ENCODE measurements at regions not wholly inside any gene's neighbourhood (a gene's known extent, or its start where the extent isn't known, plus 50 kb on each side); places are given as distances from the start of the nearest gene placed in this dataset.

DNA sequence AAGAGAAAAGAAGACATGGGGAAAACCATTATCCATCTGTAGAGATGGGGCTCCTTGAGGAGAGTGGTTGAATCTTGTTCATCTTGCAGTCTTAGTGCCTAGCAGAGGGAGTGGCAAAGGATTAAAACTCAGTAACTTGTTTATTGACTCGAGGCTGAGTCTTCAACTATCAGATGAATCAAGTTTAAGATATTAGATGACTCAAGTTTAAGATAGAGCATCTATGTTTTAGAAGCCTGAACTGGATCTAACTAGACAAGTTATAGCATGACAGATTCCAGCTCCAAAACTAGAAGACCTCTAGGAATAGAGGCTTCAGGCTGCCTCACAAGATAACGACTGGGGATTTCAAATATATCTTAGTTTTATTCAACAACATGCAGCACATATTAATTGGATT lies 2277.2 kb upstream of the WWC1 start:
- H3K79me1 ChIP-seq (ENCODE audit: low read length), result no peaks in the 10 kb centered on the region
- H2BK12ac ChIP-seq (ENCODE audit: low read length), result no peak overlapping the region
- H4K8ac ChIP-seq (ENCODE audit: low read depth, low read length), result no peak overlapping the region
- no peak overlapping the region for H3K4me2 ChIP-seq (ENCODE audit: low read length)
- WGBS (ENCODE audit: extremely low coverage, insufficient coverage, insufficient read length), result no CpG with 5 or more reads among the region's 2 CpGs
- H3K18ac ChIP-seq (ENCODE audit: low read length), result no peak overlapping the region
- no peak overlapping the region for H2BK120ac ChIP-seq (ENCODE audit: insufficient read depth, low read length, poor library complexity)
- H4K12ac ChIP-seq (ENCODE audit: low read depth, low read length), result no peak overlapping the region
- H3K36me3 ChIP-seq (ENCODE audit: control insufficient read depth in 1 of 2, insufficient read depth in 2 of 2, low read length in 2 of 2), result no peaks in the 10 kb centered on the region
- H3K4me1 ChIP-seq (ENCODE audit: control insufficient read depth in 1 of 2, insufficient read depth in 2 of 2, low read length in 2 of 2), result no peaks in the 10 kb centered on the region
- no peaks in the 10 kb centered on the region for H3K9me3 ChIP-seq (ENCODE audit: insufficient read depth, low read depth, low read length)
- no peaks in the 10 kb centered on the region for H3K79me2 ChIP-seq (ENCODE audit: control insufficient read depth, insufficient read depth, low read length, poor library complexity)
- H3K27me3 ChIP-seq (ENCODE audit: insufficient read depth, low read length), result no peaks in the 10 kb centered on the region
- no peak for DNase-seq
- no peak overlapping the region for H3K23ac ChIP-seq (ENCODE audit: low read length)
- H2AK5ac ChIP-seq (ENCODE audit: low read length), result no peak overlapping the region
- no peak overlapping the region for H3K14ac ChIP-seq (ENCODE audit: low read length)
- H2AFZ ChIP-seq (ENCODE audit: insufficient read depth, low read length, poor library complexity), result no peak overlapping the region
- H2BK5ac ChIP-seq (ENCODE audit: low read depth, low read length, poor library complexity), result no peak overlapping the region
- no peak overlapping the region for H3K4me3 ChIP-seq (ENCODE audit: low read depth, low read length)
- no peak overlapping the region for H3K4ac ChIP-seq (ENCODE audit: low read depth, low read length)
- H4K91ac ChIP-seq (ENCODE audit: low read depth, low read length), result no peak overlapping the region
- H3K27ac ChIP-seq (ENCODE audit: low read depth, low read length), result no peak overlapping the region
- H3K9ac ChIP-seq (ENCODE audit: low read length), result no peak overlapping the region

DNA sequence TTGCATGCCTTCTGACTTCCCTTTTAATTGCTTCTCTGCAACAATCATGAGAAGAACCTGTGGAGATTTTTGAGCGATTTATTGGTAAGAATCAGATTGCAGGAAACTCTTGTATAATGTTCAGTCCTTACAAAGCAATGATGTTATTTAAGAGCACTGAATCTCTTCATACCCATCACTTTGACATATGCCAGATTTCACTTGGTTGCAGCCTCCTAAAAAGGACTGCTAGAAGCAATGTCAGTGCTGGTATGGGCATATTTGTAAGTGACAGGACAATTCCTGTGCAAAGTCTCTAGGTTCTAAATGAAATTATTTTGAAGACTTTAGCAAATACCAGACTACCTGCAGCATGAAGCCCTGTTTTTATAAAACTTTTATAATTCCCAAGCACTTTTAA lies 2272.7 kb upstream of the WWC1 start:
- Histone ChIP-seq H3K9ac (ENCODE audit: low read length) (no peak overlapping the region), H2AFZ (ENCODE audit: insufficient read depth, low read length, poor library complexity) (no peak overlapping the region), H3K18ac (ENCODE audit: low read length) (no peak overlapping the region), H3K79me1 (ENCODE audit: low read length) (no peaks in the 10 kb centered on the region), H3K36me3 (ENCODE audit: control insufficient read depth in 1 of 2, insufficient read depth in 2 of 2, low read length in 2 of 2) (no peaks in the 10 kb centered on the region), H3K9me3 (ENCODE audit: insufficient read depth, low read depth, low read length) (no peaks in the 10 kb centered on the region), H3K4me2 (ENCODE audit: low read length) (no peak overlapping the region), H3K27ac (ENCODE audit: low read depth, low read length) (no peak overlapping the region), H3K14ac (ENCODE audit: low read length) (no peak overlapping the region), H4K91ac (ENCODE audit: low read depth, low read length) (no peak overlapping the region), H3K4ac (ENCODE audit: low read depth, low read length) (no peak overlapping the region), H3K79me2 (ENCODE audit: control insufficient read depth, insufficient read depth, low read length, poor library complexity) (no peaks in the 10 kb centered on the region), H3K23ac (ENCODE audit: low read length) (no peak overlapping the region), H3K4me1 (ENCODE audit: control insufficient read depth in 1 of 2, insufficient read depth in 2 of 2, low read length in 2 of 2) (no peaks in the 10 kb centered on the region), H4K8ac (ENCODE audit: low read depth, low read length) (no peak overlapping the region), H2AK5ac (ENCODE audit: low read length) (no peak overlapping the region), H3K27me3 (ENCODE audit: insufficient read depth, low read length) (no peaks in the 10 kb centered on the region), H2BK5ac (ENCODE audit: low read depth, low read length, poor library complexity) (no peak overlapping the region), H2BK120ac (ENCODE audit: insufficient read depth, low read length, poor library complexity) (no peak overlapping the region), H4K12ac (ENCODE audit: low read depth, low read length) (no peak overlapping the region), H2BK12ac (ENCODE audit: low read length) (no peak overlapping the region), H3K4me3 (ENCODE audit: low read depth, low read length) (no peak overlapping the region)
- no CpG with 5 or more reads among the region's 1 CpG for WGBS (ENCODE audit: extremely low coverage, insufficient coverage, insufficient read length)
- no peak for DNase-seq

GRCh38 chr5:166022065-166022464 lies 2269.4 kb upstream of the WWC1 start:
- no peak overlapping the region for H4K8ac ChIP-seq (ENCODE audit: low read depth, low read length)
- no peak overlapping the region for H3K4me2 ChIP-seq (ENCODE audit: low read length)
- no peaks in the 10 kb centered on the region for H3K36me3 ChIP-seq (ENCODE audit: control insufficient read depth in 1 of 2, insufficient read depth in 2 of 2, low read length in 2 of 2)
- no peak overlapping the region for H3K4me3 ChIP-seq (ENCODE audit: low read depth, low read length)
- H2BK12ac ChIP-seq (ENCODE audit: low read length), result no peak overlapping the region
- no peaks in the 10 kb centered on the region for H3K79me1 ChIP-seq (ENCODE audit: low read length)
- no peaks in the 10 kb centered on the region for H3K79me2 ChIP-seq (ENCODE audit: control insufficient read depth, insufficient read depth, low read length, poor library complexity)
- no peaks in the 10 kb centered on the region for H3K27me3 ChIP-seq (ENCODE audit: insufficient read depth, low read length)
- H4K12ac ChIP-seq (ENCODE audit: low read depth, low read length), result no peak overlapping the region
- no peak overlapping the region for H3K27ac ChIP-seq (ENCODE audit: low read depth, low read length)
- H3K4ac ChIP-seq (ENCODE audit: low read depth, low read length), result no peak overlapping the region
- no peak overlapping the region for H3K14ac ChIP-seq (ENCODE audit: low read length)
- H2BK5ac ChIP-seq (ENCODE audit: low read depth, low read length, poor library complexity), result no peak overlapping the region
- no peak overlapping the region for H2AFZ ChIP-seq (ENCODE audit: insufficient read depth, low read length, poor library complexity)
- H3K23ac ChIP-seq (ENCODE audit: low read length), result no peak overlapping the region
- DNase-seq, result peak; percentile 3 to 18
- no peak overlapping the region for H4K91ac ChIP-seq (ENCODE audit: low read depth, low read length)
- H2BK120ac ChIP-seq (ENCODE audit: insufficient read depth, low read length, poor library complexity), result no peak overlapping the region
- H2AK5ac ChIP-seq (ENCODE audit: low read length), result no peak overlapping the region
- H3K4me1 ChIP-seq (ENCODE audit: control insufficient read depth in 1 of 2, insufficient read depth in 2 of 2, low read length in 2 of 2), result no peaks in the 10 kb centered on the region
- no peak overlapping the region for H3K9ac ChIP-seq (ENCODE audit: low read length)
- no peaks in the 10 kb centered on the region for H3K9me3 ChIP-seq (ENCODE audit: insufficient read depth, low read depth, low read length)
- H3K18ac ChIP-seq (ENCODE audit: low read length), result no peak overlapping the region

- no peak for DNase-seq
- no peak overlapping the region for H2BK5ac ChIP-seq (ENCODE audit: low read depth, low read length, poor library complexity)
- no peaks in the 10 kb centered on the region for H3K4me1 ChIP-seq (ENCODE audit: control insufficient read depth in 1 of 2, insufficient read depth in 2 of 2, low read length in 2 of 2)
- H3K18ac ChIP-seq (ENCODE audit: low read length), result no peak overlapping the region
- H2AFZ ChIP-seq (ENCODE audit: insufficient read depth, low read length, poor library complexity), result no peak overlapping the region
- H3K4ac ChIP-seq (ENCODE audit: low read depth, low read length), result no peak overlapping the region
- H3K36me3 ChIP-seq (ENCODE audit: control insufficient read depth in 1 of 2, insufficient read depth in 2 of 2, low read length in 2 of 2), result no peaks in the 10 kb centered on the region
- H4K8ac ChIP-seq (ENCODE audit: low read depth, low read length), result no peak overlapping the region
- no peak overlapping the region for H3K4me2 ChIP-seq (ENCODE audit: low read length)
- H2BK12ac ChIP-seq (ENCODE audit: low read length), result no peak overlapping the region
- no peak overlapping the region for H3K4me3 ChIP-seq (ENCODE audit: low read depth, low read length)
- no peaks in the 10 kb centered on the region for H3K27me3 ChIP-seq (ENCODE audit: insufficient read depth, low read length)
- no peak overlapping the region for H2BK120ac ChIP-seq (ENCODE audit: insufficient read depth, low read length, poor library complexity)
- H2AK5ac ChIP-seq (ENCODE audit: low read length), result no peak overlapping the region
- no peak overlapping the region for H4K12ac ChIP-seq (ENCODE audit: low read depth, low read length)
- H3K27ac ChIP-seq (ENCODE audit: low read depth, low read length), result no peak overlapping the region
- H3K9me3 ChIP-seq (ENCODE audit: insufficient read depth, low read depth, low read length), result no peaks in the 10 kb centered on the region
- no peak overlapping the region for H4K91ac ChIP-seq (ENCODE audit: low read depth, low read length)
- no peak overlapping the region for H3K9ac ChIP-seq (ENCODE audit: low read length)
- H3K23ac ChIP-seq (ENCODE audit: low read length), result no peak overlapping the region
- no peaks in the 10 kb centered on the region for H3K79me2 ChIP-seq (ENCODE audit: control insufficient read depth, insufficient read depth, low read length, poor library complexity)
- no peaks in the 10 kb centered on the region for H3K79me1 ChIP-seq (ENCODE audit: low read length)
- H3K14ac ChIP-seq (ENCODE audit: low read length), result no peak overlapping the region
Observed at GRCh38 chr5:166024970-166025369, 2266.5 kb upstream of the WWC1 start.

DNA sequence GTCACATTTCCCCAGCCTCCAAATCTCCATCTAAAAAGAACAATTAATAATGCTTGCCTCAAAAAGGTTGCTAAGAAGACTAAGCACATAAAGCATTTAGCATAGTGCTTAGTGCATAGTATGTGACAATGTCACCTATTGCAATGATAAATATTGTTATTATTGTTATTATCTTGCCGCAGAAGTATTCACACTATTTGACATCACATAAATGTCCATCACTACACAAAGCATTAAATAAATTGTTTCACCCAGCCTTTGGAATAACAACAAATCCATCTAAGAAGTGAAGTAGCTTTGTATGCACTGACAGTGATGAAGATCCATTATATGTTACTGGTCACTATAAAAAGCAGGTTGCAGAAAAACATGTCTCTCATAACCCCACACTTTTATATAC lies 2263.9 kb upstream of the WWC1 start:
- no peak overlapping the region for H4K8ac ChIP-seq (ENCODE audit: low read depth, low read length)
- H4K91ac ChIP-seq (ENCODE audit: low read depth, low read length), result no peak overlapping the region
- no peak overlapping the region for H3K27ac ChIP-seq (ENCODE audit: low read depth, low read length)
- H3K9ac ChIP-seq (ENCODE audit: low read length), result no peak overlapping the region
- H2BK12ac ChIP-seq (ENCODE audit: low read length), result no peak overlapping the region
- no peak overlapping the region for H3K4me2 ChIP-seq (ENCODE audit: low read length)
- no peak overlapping the region for H2BK5ac ChIP-seq (ENCODE audit: low read depth, low read length, poor library complexity)
- H3K79me2 ChIP-seq (ENCODE audit: control insufficient read depth, insufficient read depth, low read length, poor library complexity), result no peaks in the 10 kb centered on the region
- no CpG with 5 or more reads among the region's 1 CpG for WGBS (ENCODE audit: extremely low coverage, insufficient coverage, insufficient read length)
- no peak overlapping the region for H3K23ac ChIP-seq (ENCODE audit: low read length)
- no peak for DNase-seq
- no peak overlapping the region for H2AFZ ChIP-seq (ENCODE audit: insufficient read depth, low read length, poor library complexity)
- H3K18ac ChIP-seq (ENCODE audit: low read length), result no peak overlapping the region
- no peaks in the 10 kb centered on the region for H3K79me1 ChIP-seq (ENCODE audit: low read length)
- H3K4me3 ChIP-seq (ENCODE audit: low read depth, low read length), result no peak overlapping the region
- H4K12ac ChIP-seq (ENCODE audit: low read depth, low read length), result no peak overlapping the region
- H3K9me3 ChIP-seq (ENCODE audit: insufficient read depth, low read depth, low read length), result no peaks in the 10 kb centered on the region
- no peak overlapping the region for H2AK5ac ChIP-seq (ENCODE audit: low read length)
- H3K36me3 ChIP-seq (ENCODE audit: control insufficient read depth in 1 of 2, insufficient read depth in 2 of 2, low read length in 2 of 2), result no peaks in the 10 kb centered on the region
- H3K4me1 ChIP-seq (ENCODE audit: control insufficient read depth in 1 of 2, insufficient read depth in 2 of 2, low read length in 2 of 2), result no peaks in the 10 kb centered on the region
- H3K4ac ChIP-seq (ENCODE audit: low read depth, low read length), result no peak overlapping the region
- no peak overlapping the region for H3K14ac ChIP-seq (ENCODE audit: low read length)
- H2BK120ac ChIP-seq (ENCODE audit: insufficient read depth, low read length, poor library complexity), result no peak overlapping the region
- no peaks in the 10 kb centered on the region for H3K27me3 ChIP-seq (ENCODE audit: insufficient read depth, low read length)

All from trophoblast cell (in vitro differentiated cells and primary cell).